Skeletal muscle cell (primary cell): ENCODE measurements at regions not wholly inside any gene's neighbourhood (a gene's known extent, or its start where the extent isn't known, plus 50 kb on each side); places are given as distances from the start of the nearest gene placed in this dataset.
"Not testable (repeated sequence)": the region's sequence is repeated elsewhere in the genome, so short reads cannot be mapped to it uniquely, and the experiment has no call there.

Experiments used
- DNase-seq: peaks from one replicate; pipeline ENCODE4 v3.0.0-alpha.2; 2010; ENCODE audit warnings: low read depth
- H3K4me3 ChIP-seq: 2 replicates; pipeline ENCODE4 v1.5.1; 2011; ENCODE audit warnings: low read depth, mild to moderate bottlenecking, control low read depth, low read length, moderate library complexity

DNA sequence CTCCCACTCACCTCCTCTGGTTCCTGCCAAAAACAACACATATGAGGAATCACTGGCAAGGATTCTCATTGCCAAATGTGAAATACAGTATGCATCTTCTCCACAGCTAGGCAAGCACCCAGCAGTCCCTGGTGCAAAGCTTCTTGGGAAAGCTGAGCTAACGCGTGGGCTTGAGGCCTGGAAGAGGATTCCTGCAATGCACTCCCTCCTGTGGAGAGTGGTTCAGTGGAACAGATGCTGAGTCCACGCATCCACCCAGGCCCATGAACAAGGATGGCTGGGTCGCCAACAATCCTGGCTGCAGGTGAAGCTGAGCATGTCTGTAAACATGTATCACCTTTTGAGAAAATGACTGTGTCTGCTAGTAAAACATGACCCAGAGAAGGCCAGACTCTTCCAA, 113.2 kb upstream of the CHST15 start:
- no peak overlapping the region for H3K4me3 ChIP-seq
- no peak for DNase-seq

DNA sequence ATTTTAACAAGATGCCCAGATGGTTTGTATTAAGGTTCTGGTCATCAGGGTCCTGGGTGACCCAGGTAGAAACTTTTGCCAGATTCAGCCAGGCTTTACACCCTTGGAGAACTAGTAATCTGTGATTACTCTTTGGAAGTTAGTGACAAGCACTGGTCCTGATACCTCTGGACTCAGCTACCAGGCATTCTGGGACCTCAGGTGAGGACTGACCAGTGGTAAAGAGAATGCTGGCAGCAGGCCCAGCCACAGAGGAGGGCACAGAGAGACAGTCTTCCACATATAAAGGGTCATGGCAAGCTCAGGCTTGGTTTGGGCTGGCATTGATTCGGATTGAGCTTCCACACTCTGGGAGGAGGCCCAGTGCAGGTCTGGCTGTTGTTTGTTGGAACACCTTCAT, 112.0 kb upstream of the CHST15 start:
- DNase-seq, result no peak
- no peak overlapping the region for H3K4me3 ChIP-seq

DNA sequence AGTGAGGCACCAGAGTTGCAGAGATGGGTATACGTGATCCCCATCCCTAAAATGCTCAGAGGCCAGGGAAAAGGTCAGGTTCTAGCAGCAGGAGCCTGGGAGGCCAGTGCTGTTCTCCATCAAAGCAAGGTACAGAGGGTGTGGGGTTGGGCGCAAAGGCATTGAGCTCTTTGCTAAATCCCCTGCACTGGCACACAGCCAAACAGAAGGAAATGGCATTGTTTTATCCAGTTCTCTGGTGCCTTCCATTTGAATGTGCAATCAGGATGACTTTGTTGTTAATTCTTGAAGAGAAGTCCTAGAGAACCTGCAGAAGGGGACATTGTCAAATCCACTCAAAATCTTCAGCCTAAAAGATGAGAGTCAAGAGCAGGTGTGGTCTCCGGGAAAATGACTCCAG, 111.3 kb upstream of the CHST15 start:
- no peak for DNase-seq
- no peak overlapping the region for H3K4me3 ChIP-seq

DNA sequence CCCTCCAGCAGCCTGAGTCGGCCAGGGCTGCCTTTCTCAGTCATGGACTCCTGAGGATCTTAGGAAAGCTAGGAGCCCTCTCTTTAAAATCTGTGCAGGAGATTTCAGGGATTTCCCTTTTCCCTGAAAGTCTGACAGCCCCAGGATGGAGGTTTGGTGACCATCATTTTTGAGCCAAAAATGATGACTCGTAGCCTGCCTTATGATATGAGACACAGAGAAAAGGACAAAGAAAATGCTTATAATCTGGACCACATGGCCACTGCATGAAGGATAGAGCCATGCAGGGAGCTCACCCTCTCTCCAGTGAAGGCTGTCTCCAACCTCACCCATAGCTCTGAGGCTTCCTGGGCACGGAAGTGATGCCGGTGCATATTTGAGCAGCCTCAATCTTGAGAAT, 106.6 kb upstream of the CHST15 start:
- DNase-seq, result no peak
- no peak overlapping the region for H3K4me3 ChIP-seq

DNA sequence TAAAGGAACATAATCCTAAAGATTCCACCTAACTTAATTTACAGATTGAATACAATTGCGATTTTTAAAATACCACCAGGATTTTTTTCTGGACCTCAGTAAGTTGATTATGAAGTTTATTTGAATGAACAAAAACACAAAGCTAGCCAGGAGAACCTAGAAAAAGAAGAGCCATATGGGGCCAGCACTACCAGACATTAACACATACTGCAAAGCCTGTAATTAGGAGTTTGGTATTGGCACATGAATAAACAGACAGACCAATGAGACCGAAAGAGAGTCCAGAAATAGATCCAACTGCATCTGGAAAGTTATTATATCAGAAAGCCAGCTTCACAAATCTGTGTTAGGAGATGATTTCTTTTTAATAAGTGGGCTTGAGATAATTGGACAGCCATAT, 105.5 kb upstream of the CHST15 start:
- no peak for DNase-seq

DNA sequence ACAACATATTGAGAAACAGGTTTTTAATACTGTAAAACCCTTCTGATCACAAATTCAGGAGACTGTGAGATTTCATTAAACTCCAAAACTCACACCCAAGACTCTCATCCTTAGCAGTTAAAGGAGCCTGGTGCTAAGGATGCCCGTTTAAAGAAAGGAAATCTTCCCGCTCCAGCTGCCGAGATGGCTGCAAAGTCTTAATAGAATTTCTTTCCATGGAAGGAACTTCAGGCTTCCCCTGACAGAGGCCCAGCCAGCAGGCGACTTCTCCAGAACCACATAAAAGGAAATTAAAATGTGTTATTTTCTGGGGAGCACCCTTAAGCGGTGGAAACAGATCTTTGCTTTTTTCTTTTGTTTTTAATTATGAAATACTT, 104.7 kb upstream of the CHST15 start:
- no peak for DNase-seq
- H3K4me3 ChIP-seq, result no peak overlapping the region

More for the DNA sequence above, 105.5 kb upstream of the CHST15 start:
- no peak overlapping the region for H3K4me3 ChIP-seq

DNA sequence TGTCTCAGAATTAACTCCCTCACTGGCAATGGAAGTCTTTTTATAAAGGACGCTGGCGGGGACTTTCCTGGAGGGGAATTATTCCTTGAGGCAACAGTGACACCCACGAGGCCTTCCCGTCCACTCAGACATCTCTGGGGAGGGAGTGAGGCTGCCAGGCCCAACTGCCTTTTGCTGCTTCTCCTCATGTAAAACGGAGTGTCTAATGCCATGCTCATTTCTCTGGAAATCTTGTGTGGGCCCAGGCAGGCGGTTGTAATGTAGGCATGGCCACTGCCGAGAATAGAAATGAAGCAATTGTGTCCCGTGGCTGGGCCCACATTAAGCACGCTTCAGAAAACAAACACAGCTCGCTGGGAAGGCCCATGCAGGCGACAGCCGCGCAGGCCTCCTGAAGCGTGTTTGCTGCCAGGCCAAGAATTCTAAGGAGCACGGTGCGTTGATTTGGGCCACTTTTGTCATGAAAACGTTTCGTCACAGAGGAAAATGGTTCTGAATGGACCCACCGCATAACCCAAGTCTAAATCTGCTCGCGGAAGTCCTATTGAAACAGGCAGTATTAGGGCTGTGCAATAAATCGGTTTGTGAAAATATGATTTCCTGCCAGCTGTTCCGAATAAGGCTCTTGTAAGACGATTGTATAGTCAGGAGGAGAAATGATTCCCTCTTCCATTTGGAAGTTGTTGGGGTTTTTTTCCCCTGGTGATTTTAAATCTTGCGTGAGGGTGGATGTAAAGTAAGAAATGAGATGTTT, 104.2 kb upstream of the CHST15 start:
- DNase-seq, result no peak
- no peak overlapping the region for H3K4me3 ChIP-seq

DNA sequence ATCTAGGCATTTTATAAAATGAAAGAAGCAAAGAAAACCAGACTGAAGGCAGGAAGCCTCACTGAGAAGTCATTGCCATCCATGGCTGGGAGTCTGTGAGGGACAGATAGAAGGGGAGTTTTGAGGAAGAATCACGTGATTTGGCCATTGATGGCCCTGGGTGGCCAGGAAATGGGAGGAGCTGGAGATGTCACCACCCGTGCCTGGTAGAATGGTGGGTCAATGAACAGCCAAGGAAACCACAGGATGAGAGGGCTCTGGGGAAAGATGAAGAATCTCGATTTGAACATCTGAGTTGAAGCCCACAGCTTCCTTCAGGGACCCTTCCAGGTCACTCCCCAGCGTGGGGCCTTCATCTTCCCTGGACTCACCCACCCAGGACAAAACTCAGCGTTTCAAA, 103.3 kb upstream of the CHST15 start:
- DNase-seq, result no peak
- no peak overlapping the region for H3K4me3 ChIP-seq

DNA sequence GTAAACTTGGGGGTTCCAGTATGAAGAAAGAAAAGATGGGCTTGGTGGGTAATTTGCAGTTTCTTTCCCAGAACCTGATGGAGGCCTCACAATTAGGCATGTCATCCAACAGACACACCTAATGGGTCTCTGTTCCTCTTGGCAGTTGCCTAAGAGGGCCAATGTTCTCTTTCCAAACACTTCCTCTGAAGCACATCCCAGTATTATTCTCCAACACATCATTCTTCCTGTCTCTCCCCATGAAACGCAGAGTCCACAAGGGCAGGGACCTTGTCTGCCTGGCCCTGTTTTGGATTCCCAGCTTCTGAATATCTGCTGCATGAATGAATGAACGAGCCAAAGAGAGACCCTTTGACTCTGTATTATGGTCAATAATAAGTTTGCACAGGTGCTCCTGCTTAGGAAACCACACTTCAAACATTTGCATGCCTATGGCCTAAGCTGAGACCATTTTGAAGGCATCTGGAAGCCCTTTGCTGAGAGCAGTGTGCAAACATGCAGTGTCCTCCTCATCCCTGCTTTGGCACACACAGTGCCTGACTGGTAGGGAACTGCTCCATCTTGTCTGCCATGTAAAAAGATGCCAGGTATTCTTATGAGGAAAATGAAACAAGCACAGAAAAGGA, 100.9 kb upstream of the CHST15 start:
- no peak for DNase-seq
- H3K4me3 ChIP-seq, result no peak overlapping the region

DNA sequence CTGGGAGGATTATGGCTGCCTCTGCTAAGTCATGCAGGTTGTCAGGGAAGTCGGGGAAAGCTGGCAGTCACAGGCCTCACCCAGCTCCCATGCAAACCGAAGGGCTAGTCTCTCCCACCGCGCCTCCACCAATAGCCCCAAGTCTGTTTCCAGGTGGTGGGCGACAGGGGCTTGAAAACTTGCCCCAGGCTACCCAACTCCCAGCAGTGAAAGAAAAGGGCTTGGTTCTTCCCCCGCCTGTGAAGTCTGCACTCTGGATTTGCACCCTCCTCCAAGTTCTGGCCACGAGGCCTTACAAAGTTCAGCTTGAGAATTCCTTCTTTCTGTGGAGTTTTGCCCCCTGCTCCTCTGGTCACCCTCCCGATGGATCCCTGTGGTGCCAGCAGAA, 99.9 kb upstream of the CHST15 start:
- H3K4me3 ChIP-seq, result no peak overlapping the region
- no peak for DNase-seq

DNA sequence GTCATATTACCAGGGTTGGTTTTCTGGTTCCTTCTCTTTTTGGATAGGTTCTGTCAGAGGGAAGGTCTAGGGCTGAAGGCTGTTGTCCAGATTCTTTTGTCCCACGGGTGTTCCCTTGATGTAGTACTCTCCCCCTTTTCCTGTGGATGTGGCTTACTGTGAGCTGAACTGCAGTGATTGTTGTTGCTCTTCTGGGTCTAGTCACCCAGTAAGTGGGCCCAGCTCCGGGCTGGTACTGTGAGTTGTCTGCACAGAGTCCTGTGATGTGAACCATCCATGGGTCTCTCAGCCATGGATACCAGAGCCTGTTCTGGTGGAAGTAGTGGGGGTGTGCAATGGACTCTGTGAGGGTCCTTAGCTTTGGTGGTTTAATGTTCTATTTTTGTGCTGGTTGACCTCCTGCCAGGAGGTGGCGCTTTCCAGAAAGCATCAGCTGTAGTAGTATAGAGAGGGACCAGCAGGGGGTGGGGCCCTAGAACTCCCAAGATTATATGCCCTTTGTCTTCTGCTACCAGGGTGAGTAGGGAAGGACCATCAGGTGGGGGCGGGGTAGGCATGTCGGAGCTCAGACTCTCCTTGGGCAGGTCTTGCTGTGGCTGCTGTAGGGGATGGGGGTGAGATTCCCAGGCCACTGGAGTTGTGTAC, 99.4 kb upstream of the CHST15 start:
- DNase-seq, H3K4me3 ChIP-seq: not testable (repeated sequence)

DNA sequence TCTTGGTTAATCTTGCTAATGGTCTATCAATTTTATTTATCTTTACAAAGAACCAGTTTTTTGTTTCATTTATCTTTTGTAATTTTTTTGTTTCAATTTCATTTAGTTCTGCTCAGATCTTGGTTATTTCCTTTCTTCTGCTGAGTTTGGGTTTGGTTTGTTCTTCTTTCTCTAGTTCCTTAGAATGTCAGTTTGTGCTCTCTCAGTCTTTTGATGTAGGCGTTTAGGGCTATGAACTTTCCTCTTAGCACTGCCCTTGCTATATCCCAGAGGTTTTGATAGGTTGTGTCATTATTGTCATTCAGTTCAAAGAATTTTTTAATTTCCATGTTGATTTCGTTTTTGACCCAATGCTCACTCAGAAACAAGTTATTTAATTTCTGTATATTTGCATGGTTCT, 97.1 kb upstream of the CHST15 start:
- not testable (repeated sequence) for DNase-seq, H3K4me3 ChIP-seq

DNA sequence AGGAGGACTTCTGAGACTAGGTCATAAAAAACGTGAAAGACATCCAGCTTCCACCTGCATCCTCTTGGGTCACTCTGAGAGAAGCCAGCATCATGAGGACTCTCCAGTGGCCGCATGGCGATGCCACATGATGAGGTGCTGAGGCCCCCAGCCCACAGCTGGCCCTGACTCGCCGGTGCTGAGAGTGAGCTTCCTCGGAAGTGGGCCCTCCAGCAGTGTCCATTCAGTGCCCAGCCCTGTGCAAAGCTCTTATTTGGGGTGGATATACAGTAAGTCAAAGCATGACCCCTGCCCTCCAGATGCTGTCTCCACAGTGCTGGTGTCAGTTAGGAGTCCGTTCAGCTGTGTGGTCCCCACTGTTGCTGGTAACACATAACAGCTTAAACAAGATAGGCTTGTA, 93.6 kb upstream of the CHST15 start:
- DNase-seq, result no peak

DNA sequence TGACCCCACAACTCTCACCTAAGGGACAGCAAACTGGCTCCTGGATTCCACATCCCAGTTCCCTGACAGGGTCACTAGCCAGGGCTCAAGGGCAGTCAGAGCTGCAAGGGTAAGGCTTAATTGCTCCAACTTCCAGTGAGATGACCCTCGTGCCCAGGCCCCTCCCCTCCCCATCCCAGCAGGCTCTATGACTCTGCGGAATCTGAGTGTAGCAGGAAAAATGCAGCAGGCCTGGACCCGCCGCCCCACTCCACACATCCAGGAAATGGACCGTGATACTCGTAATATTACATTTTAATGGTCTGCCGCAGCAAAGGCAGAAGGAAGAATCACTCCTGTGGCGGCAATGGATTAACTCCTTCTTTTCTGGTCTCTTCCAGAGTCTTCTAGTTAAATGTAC, 91.7 kb upstream of the CHST15 start:
- no peak overlapping the region for H3K4me3 ChIP-seq
- no peak for DNase-seq

More for the DNA sequence above, 93.6 kb upstream of the CHST15 start:
- no peak overlapping the region for H3K4me3 ChIP-seq

DNA sequence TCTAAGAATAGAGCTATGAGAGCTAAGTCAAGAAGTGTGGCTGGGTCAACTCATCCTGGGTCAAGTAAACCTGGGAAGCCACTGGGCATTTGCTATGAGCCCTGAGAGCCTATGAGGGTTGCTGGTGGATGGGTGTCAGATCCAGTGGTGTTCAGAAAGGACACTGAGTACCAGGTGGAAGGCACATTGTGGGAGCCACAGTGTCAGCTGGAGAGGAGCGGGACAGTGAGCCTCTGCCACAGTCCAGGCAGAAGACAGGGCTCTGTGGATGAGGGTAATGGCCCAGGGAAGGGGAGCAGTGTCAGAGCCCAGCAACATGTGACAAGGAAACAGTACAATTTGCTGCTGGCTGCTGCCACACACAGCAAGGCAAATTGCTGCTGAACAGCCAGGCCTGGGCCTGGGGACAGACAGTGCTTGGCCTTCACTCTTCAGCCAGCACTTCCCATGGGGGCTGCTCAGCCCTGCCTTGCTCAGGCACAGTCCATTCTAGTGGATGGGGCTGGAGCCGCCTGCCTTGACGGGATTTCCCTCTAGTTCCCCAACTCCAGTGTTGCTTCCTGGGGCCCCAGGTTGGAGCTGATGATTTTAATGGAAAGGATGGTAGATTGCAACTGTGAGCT, 90.9 kb upstream of the CHST15 start:
- no peak for DNase-seq
- H3K4me3 ChIP-seq, result no peak overlapping the region

DNA sequence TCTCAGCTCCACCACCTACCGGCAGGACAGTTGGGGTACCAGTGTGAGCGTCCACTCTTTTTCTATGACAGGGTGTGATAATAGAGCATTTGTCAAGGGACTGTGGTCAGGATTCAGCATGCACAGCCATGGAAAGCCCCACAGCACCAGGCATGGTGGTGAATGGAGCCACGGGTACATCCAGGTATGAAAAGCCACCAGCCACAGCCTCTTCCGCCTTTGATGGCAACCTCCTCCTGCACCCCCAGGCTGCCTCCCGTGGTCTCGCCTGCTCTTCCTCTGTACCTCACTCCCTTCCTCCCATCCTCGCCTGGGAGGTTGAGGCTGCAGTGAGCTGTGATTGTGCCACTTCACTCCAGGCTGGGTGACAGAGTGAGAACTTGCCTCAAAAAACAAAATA, 90.2 kb upstream of the CHST15 start:
- no peak overlapping the region for H3K4me3 ChIP-seq
- no peak for DNase-seq

DNA sequence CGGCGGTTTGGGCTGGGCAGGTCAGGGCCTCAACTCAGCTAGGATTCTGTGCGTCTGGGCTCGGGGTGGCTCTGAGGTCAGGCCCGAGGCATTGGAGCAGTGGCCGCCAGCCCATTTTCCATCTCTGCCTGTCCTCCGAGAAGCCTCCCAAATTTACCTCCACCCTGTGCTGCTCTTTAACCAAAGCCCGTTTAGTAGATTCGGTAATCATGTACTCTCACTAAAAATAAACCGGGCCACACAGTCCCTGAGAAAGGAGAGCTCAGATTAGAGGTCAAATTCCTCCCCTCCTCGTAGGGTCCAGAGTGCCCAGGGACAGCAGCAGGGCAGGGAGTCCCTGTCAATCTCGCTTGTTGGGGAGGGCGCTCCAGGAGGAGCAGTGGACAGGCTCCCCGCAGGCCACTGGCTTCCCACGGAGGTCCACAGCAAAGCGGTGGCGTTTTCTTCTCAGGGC, 88.7 kb upstream of the CHST15 start:
- DNase-seq, result no peak
- no peak overlapping the region for H3K4me3 ChIP-seq

DNA sequence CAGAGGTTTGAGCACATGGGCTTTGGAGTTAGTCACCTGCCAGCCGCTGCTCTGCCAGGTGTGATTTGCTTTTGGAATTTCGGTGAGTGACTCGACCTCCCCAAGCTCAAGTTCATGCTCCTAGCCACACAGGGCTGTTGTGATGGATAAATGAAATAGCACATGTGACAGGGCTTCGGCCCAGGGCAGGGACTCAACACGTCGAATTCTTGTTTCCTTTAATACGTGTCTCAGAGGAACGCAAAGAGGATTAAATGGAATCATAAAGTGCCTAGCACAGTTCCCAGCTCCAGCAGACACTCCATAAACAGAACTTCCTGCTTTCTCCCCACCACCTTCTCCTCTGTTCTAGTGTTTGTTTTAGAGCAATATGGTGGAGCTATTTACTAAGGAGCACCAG, 88.3 kb upstream of the CHST15 start:
- no peak for DNase-seq
- H3K4me3 ChIP-seq, result no peak overlapping the region

DNA sequence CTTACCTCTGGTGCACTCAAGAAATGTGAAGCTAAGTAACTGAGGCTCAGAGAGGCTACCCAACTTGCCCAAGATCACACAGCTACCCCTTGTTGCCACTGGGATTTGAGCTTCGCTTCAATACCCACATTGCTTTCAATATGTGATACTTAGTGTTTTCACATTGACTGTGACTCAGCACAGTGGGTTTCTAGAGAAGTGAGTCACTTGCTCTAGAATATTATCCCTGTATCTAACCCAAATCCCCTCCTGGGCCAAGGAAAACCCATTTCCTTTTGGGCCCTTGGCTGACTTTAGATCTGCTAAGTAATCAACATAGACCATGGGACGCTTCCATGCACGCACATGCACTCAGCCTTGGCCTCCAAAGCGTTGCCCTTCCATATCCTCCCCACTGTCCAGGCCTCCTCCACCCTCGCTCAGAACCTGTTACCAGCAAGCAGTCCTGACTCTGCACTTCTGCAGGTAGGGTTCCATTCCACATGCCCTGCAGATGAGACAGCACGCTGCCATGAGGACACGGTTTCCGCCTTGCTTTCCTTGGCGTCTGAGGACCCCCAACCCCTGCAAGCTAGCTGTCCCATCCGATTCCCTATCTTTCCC, 87.7 kb upstream of the CHST15 start:
- DNase-seq, result no peak
- H3K4me3 ChIP-seq, result no peak overlapping the region
